Adipocyte (in vitro differentiated cells): ENCODE measurements at regions not wholly inside any gene's neighbourhood (a gene's known extent, or its start where the extent isn't known, plus 50 kb on each side); places are given as distances from the start of the nearest gene placed in this dataset.
"Not testable (repeated sequence)": the region's sequence is repeated elsewhere in the genome, so short reads cannot be mapped to it uniquely, and the experiment has no call there.

ENCODE experiments used
- DNase-seq: peaks from one replicate; pipeline ENCODE4 v3.0.0-alpha.2; 2015; ENCODE audit warnings: low read depth
- H3K27me3 ChIP-seq: replicated peaks from 2 replicates; pipeline ENCODE4 v1.7.0; 2013; ENCODE audit warnings: mild to moderate bottlenecking, low read length, moderate library complexity; ENCODE audit not compliant: control insufficient read depth, insufficient read depth
- H3K36me3 ChIP-seq: 2 replicates; pipeline ENCODE4 v1.7.0; 2013; ENCODE audit warnings: low read length, mild to moderate bottlenecking, moderate library complexity; ENCODE audit not compliant: control insufficient read depth, insufficient read depth, severe bottlenecking
- H3K4me1 ChIP-seq: 2 replicates; pipeline ENCODE4 v1.7.0; 2013; ENCODE audit warnings: mild to moderate bottlenecking, low read length, moderate library complexity; ENCODE audit not compliant: control insufficient read depth, insufficient read depth
- H3K4me3 ChIP-seq: 2 replicates; pipeline ENCODE4 v1.7.0; 2013; ENCODE audit warnings: mild to moderate bottlenecking, low read length, moderate library complexity
- H3K9ac ChIP-seq: 2 replicates; pipeline ENCODE4 v1.7.0; 2013; ENCODE audit warnings: mild to moderate bottlenecking, low read length, moderate library complexity
- H3K9me3 ChIP-seq: 2 replicates; pipeline ENCODE4 v1.7.0; 2013; ENCODE audit warnings: mild to moderate bottlenecking, low read length, moderate library complexity; ENCODE audit not compliant: control insufficient read depth

DNA sequence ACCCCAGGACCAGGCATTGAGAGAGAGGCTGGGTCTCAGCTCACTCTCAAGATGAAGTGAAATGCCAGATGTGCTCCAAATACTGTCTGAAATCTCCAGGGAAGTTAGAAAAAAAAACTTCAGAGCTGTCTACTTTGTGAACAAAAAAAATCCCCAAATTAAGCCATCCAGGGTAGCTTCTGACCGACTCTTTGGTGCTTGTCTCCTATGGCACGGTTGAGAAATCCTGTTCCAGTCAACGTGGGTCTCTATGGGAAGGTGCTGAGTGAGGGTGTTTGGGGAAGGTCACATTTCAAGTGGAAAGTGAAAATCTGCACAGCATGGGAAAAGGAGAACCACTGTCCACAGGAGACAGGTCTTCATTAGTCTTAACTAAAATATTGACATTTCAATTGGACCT lies 322.5 kb upstream of the CFAP20DC start:
- Histone ChIP-seq H3K36me3 (no peaks in the 10 kb centered on the region), H3K4me3 (no peak overlapping the region), H3K9ac (no peak overlapping the region), H3K27me3 (peaks cover under 1% of the 10 kb centered on the region), H3K9me3 (no peaks in the 10 kb centered on the region), H3K4me1 (no peaks in the 10 kb centered on the region)
- DNase-seq, result no peak

GRCh38 chr3:59368900-59369675 lies 319.3 kb upstream of the CFAP20DC start:
- Histone ChIP-seq H3K4me1 (peaks cover 1% of the 10 kb centered on the region), H3K9me3 (no peaks in the 10 kb centered on the region), H3K36me3 (no peaks in the 10 kb centered on the region), H3K4me3 (no peak overlapping the region), H3K9ac (no peak overlapping the region), H3K27me3 (no peaks in the 10 kb centered on the region)
- no peak for DNase-seq

- no peaks in the 10 kb centered on the region for H3K36me3 ChIP-seq
- H3K4me1 ChIP-seq, result peaks cover 3% of the 10 kb centered on the region
- H3K4me3 ChIP-seq, result no peak overlapping the region
- no peak overlapping the region for H3K9ac ChIP-seq
- H3K27me3 ChIP-seq, result no peaks in the 10 kb centered on the region
- H3K9me3 ChIP-seq, result no peaks in the 10 kb centered on the region
- peak; percentile 3 for DNase-seq
These were observed 317.3 kb upstream of the CFAP20DC start for GRCh38 chr3:59367150-59367549.

GRCh38 chr3:59366218-59366617 lies 316.4 kb upstream of the CFAP20DC start:
- Histone ChIP-seq H3K4me3 (no peak overlapping the region), H3K27me3 (no peaks in the 10 kb centered on the region), H3K9me3 (no peaks in the 10 kb centered on the region), H3K9ac (no peak overlapping the region), H3K36me3 (no peaks in the 10 kb centered on the region), H3K4me1 (peaks cover 3% of the 10 kb centered on the region)
- no peak for DNase-seq

DNA sequence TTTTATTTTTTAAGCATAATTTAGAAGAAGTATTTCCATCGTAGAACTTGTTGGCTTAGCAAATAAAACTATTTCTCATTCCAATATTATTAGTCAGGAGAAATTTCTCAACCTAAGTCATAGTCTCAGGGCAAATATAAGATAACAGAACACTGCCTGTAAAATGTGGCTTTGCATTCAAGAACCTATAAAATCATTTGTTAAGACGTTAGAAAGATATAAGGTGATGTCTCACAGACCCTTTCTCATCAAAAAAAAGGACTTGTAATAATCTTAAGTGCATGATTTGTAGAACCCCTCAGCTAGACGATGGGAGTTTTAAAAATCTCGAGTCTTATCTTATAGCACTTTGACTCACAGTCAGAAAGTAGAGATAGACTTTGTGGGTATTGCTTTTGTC lies 314.7 kb upstream of the CFAP20DC start:
- Histone ChIP-seq H3K27me3 (no peaks in the 10 kb centered on the region), H3K4me1 (peaks cover 3% of the 10 kb centered on the region), H3K4me3 (no peak overlapping the region), H3K9me3 (no peaks in the 10 kb centered on the region), H3K36me3 (no peaks in the 10 kb centered on the region), H3K9ac (no peak overlapping the region)
- peak; percentile 58 for DNase-seq

DNA sequence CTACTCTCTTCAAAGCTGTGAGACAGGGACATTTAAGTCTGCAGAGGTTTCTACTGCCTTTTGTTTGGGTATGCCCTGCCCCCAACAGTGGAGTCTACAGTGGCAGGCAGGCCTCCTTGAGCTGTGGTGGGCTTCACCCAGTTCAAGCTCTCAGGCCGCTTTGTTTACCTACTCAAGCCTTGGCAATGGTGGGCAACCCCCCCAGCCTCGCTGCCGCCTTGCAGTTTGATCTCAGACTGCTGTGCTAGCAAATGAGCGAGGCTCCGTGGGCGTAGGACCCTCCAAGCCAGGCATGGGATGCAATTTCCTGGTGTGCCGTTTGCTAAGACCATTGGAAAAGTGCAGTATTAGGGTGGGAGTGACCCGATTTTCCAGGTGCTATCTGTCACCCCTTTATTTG lies 310.5 kb upstream of the CFAP20DC start:
- H3K9ac ChIP-seq, H3K4me1 ChIP-seq, H3K9me3 ChIP-seq, H3K36me3 ChIP-seq, H3K27me3 ChIP-seq, DNase-seq, H3K4me3 ChIP-seq: not testable (repeated sequence)

GRCh38 chr3:59341459-59341858 lies 291.6 kb upstream of the CFAP20DC start:
- Histone ChIP-seq H3K9ac (no peak overlapping the region), H3K4me1 (no peaks in the 10 kb centered on the region), H3K27me3 (no peaks in the 10 kb centered on the region), H3K36me3 (no peaks in the 10 kb centered on the region), H3K9me3 (no peaks in the 10 kb centered on the region), H3K4me3 (no peak overlapping the region)
- no peak for DNase-seq

GRCh38 chr3:59339818-59340217 lies 290.0 kb upstream of the CFAP20DC start:
- Histone ChIP-seq H3K36me3 (no peaks in the 10 kb centered on the region), H3K4me1 (peaks cover 10% of the 10 kb centered on the region), H3K27me3 (no peaks in the 10 kb centered on the region), H3K9ac (no peak overlapping the region), H3K4me3 (no peak overlapping the region), H3K9me3 (no peaks in the 10 kb centered on the region)
- DNase-seq, result no peak

GRCh38 chr3:59338934-59339333 lies 289.1 kb upstream of the CFAP20DC start:
- no peaks in the 10 kb centered on the region for H3K27me3 ChIP-seq
- no peak overlapping the region for H3K9ac ChIP-seq
- H3K4me3 ChIP-seq, result no peak overlapping the region
- H3K9me3 ChIP-seq, result no peaks in the 10 kb centered on the region
- no peak for DNase-seq
- H3K36me3 ChIP-seq, result no peaks in the 10 kb centered on the region
- peaks cover 14% of the 10 kb centered on the region for H3K4me1 ChIP-seq

- no peak overlapping the region for H3K9ac ChIP-seq
- H3K4me1 ChIP-seq, result peaks cover 25% of the 10 kb centered on the region
- H3K9me3 ChIP-seq, result no peaks in the 10 kb centered on the region
- DNase-seq, result no peak
- H3K4me3 ChIP-seq, result no peak overlapping the region
- no peaks in the 10 kb centered on the region for H3K36me3 ChIP-seq
- H3K27me3 ChIP-seq, result no peaks in the 10 kb centered on the region
These were observed 285.5 kb upstream of the CFAP20DC start for GRCh38 chr3:59335338-59335737.

DNA sequence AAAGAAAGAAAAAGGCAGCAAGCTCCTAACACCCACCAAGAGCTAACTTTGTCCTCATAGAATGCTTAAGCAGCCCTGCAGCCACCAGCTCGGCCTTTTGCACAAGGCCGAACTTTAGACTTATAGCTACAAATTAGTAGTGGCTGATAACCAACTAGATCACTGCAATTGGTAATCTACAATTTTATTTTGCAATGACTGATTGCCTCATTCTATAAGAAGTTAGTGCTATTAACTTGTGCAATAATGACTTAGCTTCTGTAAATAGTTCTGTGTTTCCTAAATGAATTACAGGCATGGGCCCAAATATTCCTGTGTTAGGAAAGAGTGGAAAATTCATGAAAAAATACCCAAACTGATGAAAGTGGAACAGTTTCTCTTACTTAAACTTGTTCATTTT lies 284.8 kb upstream of the CFAP20DC start:
- Histone ChIP-seq H3K36me3 (no peaks in the 10 kb centered on the region), H3K4me3 (no peak overlapping the region), H3K4me1 (peaks cover 25% of the 10 kb centered on the region), H3K9ac (no peak overlapping the region), H3K9me3 (no peaks in the 10 kb centered on the region), H3K27me3 (no peaks in the 10 kb centered on the region)
- DNase-seq, result peak; percentile 84

DNA sequence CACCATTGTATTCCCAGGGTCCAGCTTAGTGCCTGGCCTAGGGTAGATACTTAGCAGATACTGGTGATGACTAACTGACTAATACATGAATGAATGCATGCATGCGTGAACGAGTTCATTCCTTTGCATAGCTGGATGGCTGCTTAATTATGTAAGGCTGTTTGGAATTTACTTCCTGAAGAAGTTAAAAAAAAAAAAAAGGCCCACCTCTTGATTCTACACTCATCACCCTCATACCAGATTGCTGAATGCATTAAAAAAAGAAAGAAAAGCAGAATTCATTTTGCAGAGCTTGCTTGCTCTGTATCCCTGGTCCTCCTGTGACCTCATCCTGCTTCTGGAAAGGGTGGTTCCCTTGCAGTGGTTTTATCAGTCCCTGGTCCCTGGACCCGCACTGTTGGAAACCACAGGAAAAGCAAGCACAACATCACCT lies 277.6 kb upstream of the CFAP20DC start:
- H3K4me1 ChIP-seq, result peaks cover under 1% of the 10 kb centered on the region
- H3K9ac ChIP-seq, result no peak overlapping the region
- H3K27me3 ChIP-seq, result no peaks in the 10 kb centered on the region
- no peaks in the 10 kb centered on the region for H3K9me3 ChIP-seq
- H3K36me3 ChIP-seq, result no peaks in the 10 kb centered on the region
- DNase-seq, result peak; percentile 27
- H3K4me3 ChIP-seq, result no peak overlapping the region
